ENCODE measurements at regions not wholly inside any gene's neighbourhood (a gene's known extent, or its start where the extent isn't known, plus 50 kb on each side); places are given as distances from the start of the nearest gene placed in this dataset.
A peak's percentile ranks its signal among the peaks of the same experiment; 100 is the strongest.

GRCh38 chr20:11826334-11826733 is 91.4 kb upstream of the BTBD3 start:
- H3K4me1 ChIP-seq (ENCODE audit: control insufficient read depth, insufficient read depth, low read length), result no peaks in the 10 kb centered on the region
- intact Hi-C loops (cut with micrococcal nuclease) (no loop called here), in situ Hi-C loops (cut with MboI; ENCODE audit: low sequenced_read_pairs) (no loop called here), dilution Hi-C loops (cut with HindIII; ENCODE audit: low sequenced_read_pairs, unreplicated experiment) (no loop called here)
- H3K79me1 ChIP-seq (ENCODE audit: low read depth in 1 of 2, low read length in 2 of 2), result no peaks in the 10 kb centered on the region
- H3K14ac ChIP-seq (replicated peaks; ENCODE audit: low read depth, low read length), result no peak overlapping the region
- WGBS, 2 experiments (ENCODE audit: extremely low coverage in 2 of 2, insufficient read length in 1 of 2), result no CpG with 5 or more reads among the region's 4 CpGs
- H2AFZ ChIP-seq (replicated peaks; ENCODE audit: low read length, poor library complexity), result no peak overlapping the region
- H3K4ac ChIP-seq (ENCODE audit: low read depth, low read length), result no peak overlapping the region
- H4K8ac ChIP-seq (ENCODE audit: low read depth in 2 of 2, low read length in 2 of 2), result no peak overlapping the region
- CTCF ChIA-PET, result interaction anchor here (0.6 to 0.8 kb wide), 2 partner anchors 111 to 249 kb away, joined by 3 read pairs; no protein-coding TSS in a partner anchor
- no peak overlapping the region for H2AK9ac ChIP-seq (replicated peaks; ENCODE audit: low read depth, low read length, poor library complexity)
- no peak overlapping the region for H3K4me3 ChIP-seq (ENCODE audit: insufficient read depth, low read depth, low read length)
- no peak overlapping the region for H2BK120ac ChIP-seq (ENCODE audit: low read depth, low read length)
- no peaks in the 10 kb centered on the region for H3K9me1 ChIP-seq (ENCODE audit: insufficient read depth, low read length)
- 0 out of 2 replicates have a peak overlapping the region, but pooled peaks have one; percentile 16 for H2AK5ac ChIP-seq (ENCODE audit: low read depth, low read length)
- DNase-seq (no peak), ATAC-seq (ENCODE audit: low read depth) (no peak)
- H4K20me1 ChIP-seq (ENCODE audit: insufficient read depth, low read length), result no peaks in the 10 kb centered on the region
- H2BK15ac ChIP-seq (ENCODE audit: low read depth, low read length), result no peak overlapping the region
- POLR2A ChIA-PET (ENCODE audit: unreplicated experiment), result no interaction called here
- H4K5ac ChIP-seq (ENCODE audit: low read depth, low read length), result no peak overlapping the region
- no peak overlapping the region for H2BK5ac ChIP-seq (ENCODE audit: low read depth, low read length, poor library complexity, severe bottlenecking)
- TF ChIP-seq NFE2L2 (IDR thresholded peaks at IDR 0.05; ENCODE audit: low read depth, low read length) (no peak), SMC3 (IDR thresholded peaks at IDR 0.05; ENCODE audit: low read depth, low read length) (no peak), POLR2A (IDR thresholded peaks at IDR 0.05; ENCODE audit: low read depth, low read length) (no peak), MAFK (IDR thresholded peaks at IDR 0.05; ENCODE audit: low read depth, low read length) (no peak), USF2 (IDR thresholded peaks at IDR 0.05; ENCODE audit: low read depth, low read length) (no peak), FOS (IDR thresholded peaks at IDR 0.05; ENCODE audit: low read depth, low read length) (no peak), ELK1 (IDR thresholded peaks at IDR 0.05; ENCODE audit: borderline replicate concordance, low read depth, low read length) (no peak), MXI1 (IDR thresholded peaks at IDR 0.05; ENCODE audit: borderline replicate concordance, low read depth, low read length) (no peak), MAZ (IDR thresholded peaks at IDR 0.05; ENCODE audit: borderline replicate concordance, low read depth, low read length) (no peak), BHLHE40 (IDR thresholded peaks at IDR 0.05; ENCODE audit: low read depth, low read length) (no peak), CTCF (conservative IDR thresholded peaks at IDR 0.05; ENCODE audit: low read depth, low read length) (no peak), RAD21 (IDR thresholded peaks at IDR 0.05; ENCODE audit: low read length) (no peak), CHD1 (IDR thresholded peaks at IDR 0.05; ENCODE audit: low read depth, low read length) (no peak), RCOR1 (IDR thresholded peaks at IDR 0.05; ENCODE audit: insufficient replicate concordance, low read length) (no peak), CEBPB (IDR thresholded peaks at IDR 0.05; ENCODE audit: low read depth, low read length) (no peak), RFX5 (IDR thresholded peaks at IDR 0.05; ENCODE audit: low read depth, low read length) (no peak)
- H3K56ac ChIP-seq (ENCODE audit: extremely low read depth, insufficient read depth, low read length), result no peak overlapping the region
- no peak overlapping the region for H3K27ac ChIP-seq (ENCODE audit: insufficient read depth, low read length)
- H3K9ac ChIP-seq (ENCODE audit: low read depth, low read length), result no peak overlapping the region
- no peak overlapping the region for H2BK20ac ChIP-seq (ENCODE audit: low read depth, low read length)
- H3K27me3 ChIP-seq (ENCODE audit: control insufficient read depth, insufficient read depth, low read length), result no peaks in the 10 kb centered on the region
- H4K91ac ChIP-seq (ENCODE audit: insufficient read depth, low read depth, low read length), result no peak overlapping the region
- no peaks in the 10 kb centered on the region for H3K36me3 ChIP-seq (ENCODE audit: control insufficient read depth, insufficient read depth, low read length)
- no TSS peak for BruUV-seq (replicated peaks)
- no peak overlapping the region for H3K4me2 ChIP-seq (ENCODE audit: low read depth, low read length)
- H3K18ac ChIP-seq (ENCODE audit: low read depth, low read length), result no peak overlapping the region
- H3K23ac ChIP-seq (ENCODE audit: low read depth, low read length), result no peak overlapping the region
- no peaks in the 10 kb centered on the region for H3K9me3 ChIP-seq (ENCODE audit: control insufficient read depth, insufficient read depth, low read length)
